Liver (tissue), 8 donors: ENCODE measurements at regions not wholly inside any gene's neighbourhood (a gene's known extent, or its start where the extent isn't known, plus 50 kb on each side); places are given as distances from the start of the nearest gene placed in this dataset.

Experiments
- DNase-seq: peaks from one replicate; pipeline ENCODE4 v3.0.0-alpha.2; 2017; ENCODE audit warnings: low spot score
- H3K27ac ChIP-seq, 2 donors: one replicate each; pipeline ENCODE4 v1.7.0; 2013; ENCODE audit warnings: inconsistent platforms in 2 of 2, low read length in 2 of 2, control low read depth in 1 of 2, low read depth in 1 of 2, mild to moderate bottlenecking in 1 of 2
- H3K27me3 ChIP-seq, 4 donors: one replicate each; pipeline versions ENCODE4 v1.6.1 to v1.7.0; 2013; ENCODE audit warnings: low read length in 3 of 4, inconsistent platforms in 1 of 4, mild to moderate bottlenecking in 1 of 4, moderate library complexity in 1 of 4; ENCODE audit not compliant: control insufficient read depth in 4 of 4, insufficient read depth in 4 of 4
- H3K36me3 ChIP-seq, 4 donors: one replicate each; pipeline versions ENCODE4 v1.6.1 to v1.7.0; 2013; ENCODE audit warnings: low read length in 3 of 4, mild to moderate bottlenecking in 3 of 4, low read depth in 1 of 4, moderate library complexity in 1 of 4; ENCODE audit not compliant: control insufficient read depth in 4 of 4, insufficient read depth in 3 of 4
- H3K4me1 ChIP-seq, 4 donors: one replicate each; pipeline versions ENCODE4 v1.6.1 to v1.7.0; 2013; ENCODE audit warnings: low read length in 3 of 4, mild to moderate bottlenecking in 3 of 4, moderate library complexity in 1 of 4; ENCODE audit not compliant: control insufficient read depth in 4 of 4, insufficient read depth in 4 of 4
- H3K4me3 ChIP-seq, 3 donors: one replicate each; pipeline versions ENCODE4 v1.6.1 to v1.7.0; 2013; ENCODE audit warnings: low read length in 3 of 3, control low read depth in 1 of 3, low read depth in 1 of 3, mild to moderate bottlenecking in 1 of 3
- H3K9ac ChIP-seq, 2 donors: one replicate each; pipeline ENCODE4 v1.7.0; 2013; ENCODE audit warnings: low read length in 2 of 2, mild to moderate bottlenecking in 2 of 2, moderate library complexity in 2 of 2, control low read depth in 1 of 2, low read depth in 1 of 2
- H3K9me3 ChIP-seq, 4 donors: one replicate each; pipeline versions ENCODE4 v1.6.1 to v1.7.0; 2013; ENCODE audit warnings: low read length in 3 of 4; ENCODE audit not compliant: control insufficient read depth in 4 of 4
- EGR1 ChIP-seq, 2 donors: IDR thresholded peaks; 2 replicates each; pipeline ENCODE4 v1.6.1; 2016 to 2018; ENCODE audit warnings: antibody characterized with exemption in 2 of 2, low read depth in 2 of 2
- FOXA1 ChIP-seq: IDR thresholded peaks from 2 replicates; pipeline ENCODE4 v1.6.1; 2016; ENCODE audit warnings: antibody characterized with exemption
- FOXA2 ChIP-seq: IDR thresholded peaks from 2 replicates; pipeline ENCODE4 v1.6.1; 2016; ENCODE audit warnings: antibody characterized with exemption
- GABPA ChIP-seq, 2 donors: IDR thresholded peaks in 1 of 2; conservative IDR thresholded peaks in 1 of 2; 2 replicates each; pipeline ENCODE4 v1.6.1; 2016; ENCODE audit warnings: antibody characterized with exemption in 2 of 2, mild to moderate bottlenecking in 1 of 2, moderate library complexity in 1 of 2
- HNF4A ChIP-seq, 2 donors: conservative IDR thresholded peaks; 2 replicates each; pipeline ENCODE4 v1.6.1; 2016; ENCODE audit warnings: antibody characterized with exemption in 2 of 2, mild to moderate bottlenecking in 2 of 2
- HNF4G ChIP-seq: IDR thresholded peaks from 2 replicates; pipeline ENCODE4 v1.6.1; 2016; ENCODE audit warnings: antibody characterized with exemption
- JUND ChIP-seq, 2 donors: IDR thresholded peaks; 2 replicates each; pipeline ENCODE4 v1.6.1; 2016; ENCODE audit warnings: antibody characterized with exemption in 2 of 2
- NR2F2 ChIP-seq: IDR thresholded peaks from 2 replicates; pipeline ENCODE4 v1.6.1; 2016; ENCODE audit warnings: antibody characterized with exemption
- RAD21 ChIP-seq, 2 donors: IDR thresholded peaks; 2 replicates each; pipeline ENCODE4 v1.6.1; 2016; ENCODE audit warnings: antibody characterized with exemption in 2 of 2, mild to moderate bottlenecking in 2 of 2
- RXRA ChIP-seq, 2 donors: IDR thresholded peaks; 2 replicates each; pipeline ENCODE4 v1.6.1; 2017 to 2018; ENCODE audit warnings: antibody characterized with exemption in 2 of 2, mild to moderate bottlenecking in 1 of 2
- SP1 ChIP-seq: IDR thresholded peaks from 2 replicates; pipeline ENCODE4 v1.6.1; 2018; ENCODE audit warnings: antibody characterized with exemption, mild to moderate bottlenecking
- TAF1 ChIP-seq: conservative IDR thresholded peaks from 2 replicates; pipeline ENCODE4 v1.6.1; 2016; ENCODE audit warnings: antibody characterized with exemption, mild to moderate bottlenecking
- YY1 ChIP-seq: IDR thresholded peaks from 2 replicates; pipeline ENCODE4 v1.6.1; 2016; ENCODE audit warnings: antibody characterized with exemption, mild to moderate bottlenecking
- WGBS: extraction: QIAGEN DNeasy Blood & Tissue Kit; methylation state at CpG from one replicate; pipeline ENCODE4 v1.1.7; 2013; 5-methylcytosine and 5-hydroxymethylcytosine counted together
- TF ChIP-seq, protein P1 (sequence below): IDR thresholded peaks from 2 replicates; pipeline ENCODE4 v1.6.1; 2016; ENCODE audit warnings: antibody characterized with exemption
- TF ChIP-seq, protein P2 (sequence below): fragments of 150-350 bp; IDR thresholded peaks from 2 replicates; pipeline ENCODE4 v1.5.1; 2017; ENCODE audit warnings: improper control_type of control experiment, low read depth, low read length; ENCODE audit not compliant: missing input control
- TF ChIP-seq, protein P3 (sequence below): IDR thresholded peaks from 2 replicates; pipeline ENCODE4 v1.6.1; 2016; ENCODE audit warnings: antibody characterized with exemption
- TF ChIP-seq, protein P4 (sequence below): IDR thresholded peaks from 2 replicates; pipeline ENCODE4 v1.6.1; 2016; ENCODE audit warnings: antibody characterized with exemption
- TF ChIP-seq, protein P5 (sequence below): IDR thresholded peaks from 2 replicates; pipeline ENCODE4 v1.6.1; 2016; ENCODE audit warnings: antibody characterized with exemption, mild to moderate bottlenecking
- donor health status: healthy.
- donor health status: healthy.
- donor health status: healthy.
- donor health status: healthy.
- donor health status: healthy.

DNA sequence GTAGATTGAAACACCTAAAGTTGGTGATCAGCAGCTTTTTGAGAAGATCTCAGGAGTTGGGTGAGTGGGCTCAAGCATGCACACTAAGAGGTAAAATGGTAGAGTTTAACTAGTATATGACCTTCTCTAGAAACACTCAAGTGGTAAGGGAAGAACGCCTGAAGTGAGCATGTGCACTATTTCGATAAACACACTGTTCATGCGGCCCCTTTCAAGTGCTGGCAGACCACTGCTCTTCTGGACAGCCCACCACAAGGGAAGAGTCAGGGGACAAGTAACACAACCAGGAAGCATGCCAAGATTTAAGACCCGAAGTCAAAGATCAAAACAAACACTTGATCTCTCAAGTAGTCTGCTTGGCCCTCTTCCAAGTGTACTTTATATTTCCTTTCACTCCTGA lies 519.5 kb upstream of the ZWINT start:
- Histone ChIP-seq H3K27ac (no peak overlapping the region), H3K4me3 (no peak overlapping the region), H3K9ac (no peak overlapping the region), H3K36me3 (no peaks in the 10 kb centered on the region), H3K27me3 (peaks cover 0 to 2% (median 0%) of the 10 kb centered on the region in 4 donors), H3K9me3 (no peaks in the 10 kb centered on the region), H3K4me1 (no peaks in the 10 kb centered on the region)
- 63% methylated on average over 4 of the region's 4 CpGs for WGBS
- no peak for DNase-seq
- TF ChIP-seq RXRA (IDR thresholded peaks at IDR 0.05) (no peak), HNF4G (no peak), TAF1 (no peak), NR2F2 (no peak)
- TF ChIP-seq, protein P1, sequence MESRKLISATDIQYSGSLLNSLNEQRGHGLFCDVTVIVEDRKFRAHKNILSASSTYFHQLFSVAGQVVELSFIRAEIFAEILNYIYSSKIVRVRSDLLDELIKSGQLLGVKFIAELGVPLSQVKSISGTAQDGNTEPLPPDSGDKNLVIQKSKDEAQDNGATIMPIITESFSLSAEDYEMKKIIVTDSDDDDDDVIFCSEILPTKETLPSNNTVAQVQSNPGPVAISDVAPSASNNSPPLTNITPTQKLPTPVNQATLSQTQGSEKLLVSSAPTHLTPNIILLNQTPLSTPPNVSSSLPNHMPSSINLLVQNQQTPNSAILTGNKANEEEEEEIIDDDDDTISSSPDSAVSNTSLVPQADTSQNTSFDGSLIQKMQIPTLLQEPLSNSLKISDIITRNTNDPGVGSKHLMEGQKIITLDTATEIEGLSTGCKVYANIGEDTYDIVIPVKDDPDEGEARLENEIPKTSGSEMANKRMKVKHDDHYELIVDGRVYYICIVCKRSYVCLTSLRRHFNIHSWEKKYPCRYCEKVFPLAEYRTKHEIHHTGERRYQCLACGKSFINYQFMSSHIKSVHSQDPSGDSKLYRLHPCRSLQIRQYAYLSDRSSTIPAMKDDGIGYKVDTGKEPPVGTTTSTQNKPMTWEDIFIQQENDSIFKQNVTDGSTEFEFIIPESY: no peak

DNA sequence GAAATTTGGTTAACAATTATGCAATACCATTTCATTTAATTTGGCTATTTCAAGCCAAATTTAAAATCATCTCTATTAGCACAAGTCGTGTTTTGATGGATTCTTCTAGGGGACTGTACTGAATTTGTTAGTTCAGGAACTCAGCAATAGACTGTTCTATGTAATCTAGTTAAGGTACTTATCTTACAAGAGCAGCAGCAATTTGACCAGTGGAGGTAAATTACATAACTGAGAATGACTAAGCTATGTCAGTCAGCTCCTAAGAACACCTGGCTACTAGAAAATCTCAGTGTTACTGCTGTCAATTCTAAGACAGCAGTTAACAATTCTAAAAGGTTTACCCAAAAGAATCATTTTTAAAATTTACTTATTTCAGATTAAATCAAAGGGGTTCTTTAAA lies 513.9 kb upstream of the ZWINT start:
- Histone ChIP-seq H3K27me3 (no peaks in the 10 kb centered on the region), H3K36me3 (no peaks in the 10 kb centered on the region), H3K4me3 (no peak overlapping the region), H3K27ac (no peak overlapping the region), H3K9me3 (no peaks in the 10 kb centered on the region), H3K9ac (no peak overlapping the region), H3K4me1 (no peaks in the 10 kb centered on the region)
- no peak for DNase-seq
- WGBS: 29% methylated on average over 1 of the region's 1 CpG
- TF ChIP-seq FOXA2 (no peak), EGR1 (IDR thresholded peaks at IDR 0.05; ENCODE audit: low read depth in 2 of 2) (no peak), SP1 (no peak), RAD21 (IDR thresholded peaks at IDR 0.05) (no peak)

DNA sequence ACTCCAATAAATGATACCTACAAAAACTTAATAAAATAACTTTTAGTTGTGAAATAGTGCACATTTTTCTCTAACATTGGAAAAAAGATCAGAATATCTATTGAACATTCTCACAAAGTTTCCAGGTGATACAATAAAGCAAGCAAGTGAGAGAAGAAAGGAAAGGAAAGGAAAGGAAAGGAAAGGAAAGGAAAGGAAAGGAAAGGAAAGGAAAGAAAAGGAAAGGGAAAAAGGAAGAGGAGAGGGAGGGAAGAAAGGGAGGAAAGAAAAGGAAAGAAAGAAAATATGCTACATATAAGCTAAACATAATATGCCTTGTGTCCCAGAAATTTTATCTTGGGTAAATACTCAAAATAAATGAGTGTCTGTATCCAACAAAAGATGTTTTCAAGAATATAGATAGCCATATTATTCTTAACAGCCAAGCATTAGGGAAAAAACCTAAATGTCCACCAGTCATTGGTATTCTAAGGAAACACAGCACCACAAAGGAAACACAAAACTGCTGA lies 510.2 kb upstream of the ZWINT start:
- H3K27me3 ChIP-seq: no peaks in the 10 kb centered on the region
- no peak overlapping the region for H3K9ac ChIP-seq
- no peaks in the 10 kb centered on the region for H3K4me1 ChIP-seq
- no peak for DNase-seq
- H3K9me3 ChIP-seq: peaks cover 0 to 2% (median 0%) of the 10 kb centered on the region in 4 donors
- no peak for TF ChIP-seq RAD21 (IDR thresholded peaks at IDR 0.05)
- TF ChIP-seq YY1: no peak
- TF ChIP-seq, protein P1: no peak
- TF ChIP-seq, protein P2, sequence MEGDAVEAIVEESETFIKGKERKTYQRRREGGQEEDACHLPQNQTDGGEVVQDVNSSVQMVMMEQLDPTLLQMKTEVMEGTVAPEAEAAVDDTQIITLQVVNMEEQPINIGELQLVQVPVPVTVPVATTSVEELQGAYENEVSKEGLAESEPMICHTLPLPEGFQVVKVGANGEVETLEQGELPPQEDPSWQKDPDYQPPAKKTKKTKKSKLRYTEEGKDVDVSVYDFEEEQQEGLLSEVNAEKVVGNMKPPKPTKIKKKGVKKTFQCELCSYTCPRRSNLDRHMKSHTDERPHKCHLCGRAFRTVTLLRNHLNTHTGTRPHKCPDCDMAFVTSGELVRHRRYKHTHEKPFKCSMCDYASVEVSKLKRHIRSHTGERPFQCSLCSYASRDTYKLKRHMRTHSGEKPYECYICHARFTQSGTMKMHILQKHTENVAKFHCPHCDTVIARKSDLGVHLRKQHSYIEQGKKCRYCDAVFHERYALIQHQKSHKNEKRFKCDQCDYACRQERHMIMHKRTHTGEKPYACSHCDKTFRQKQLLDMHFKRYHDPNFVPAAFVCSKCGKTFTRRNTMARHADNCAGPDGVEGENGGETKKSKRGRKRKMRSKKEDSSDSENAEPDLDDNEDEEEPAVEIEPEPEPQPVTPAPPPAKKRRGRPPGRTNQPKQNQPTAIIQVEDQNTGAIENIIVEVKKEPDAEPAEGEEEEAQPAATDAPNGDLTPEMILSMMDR: no peak
- TF ChIP-seq, protein P3, sequence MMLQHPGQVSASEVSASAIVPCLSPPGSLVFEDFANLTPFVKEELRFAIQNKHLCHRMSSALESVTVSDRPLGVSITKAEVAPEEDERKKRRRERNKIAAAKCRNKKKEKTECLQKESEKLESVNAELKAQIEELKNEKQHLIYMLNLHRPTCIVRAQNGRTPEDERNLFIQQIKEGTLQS: no peak
- no peak for TF ChIP-seq FOXA1
- no peak for TF ChIP-seq NR2F2
- TF ChIP-seq HNF4A (conservative IDR thresholded peaks at IDR 0.05): no peak
- no peak for TF ChIP-seq JUND (IDR thresholded peaks at IDR 0.05)
- TF ChIP-seq EGR1 (IDR thresholded peaks at IDR 0.05; ENCODE audit: low read depth in 2 of 2): no peak
- TF ChIP-seq SP1: no peak
- no peak for TF ChIP-seq TAF1
- no peak for TF ChIP-seq GABPA (IDR thresholded peaks at IDR 0.05 in 1 of 2, conservative IDR thresholded peaks at IDR 0.05 in 1 of 2)
- TF ChIP-seq, protein P4, sequence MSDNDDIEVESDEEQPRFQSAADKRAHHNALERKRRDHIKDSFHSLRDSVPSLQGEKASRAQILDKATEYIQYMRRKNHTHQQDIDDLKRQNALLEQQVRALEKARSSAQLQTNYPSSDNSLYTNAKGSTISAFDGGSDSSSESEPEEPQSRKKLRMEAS: no peak
- TF ChIP-seq RXRA (IDR thresholded peaks at IDR 0.05): no peak
- TF ChIP-seq, protein P5, sequence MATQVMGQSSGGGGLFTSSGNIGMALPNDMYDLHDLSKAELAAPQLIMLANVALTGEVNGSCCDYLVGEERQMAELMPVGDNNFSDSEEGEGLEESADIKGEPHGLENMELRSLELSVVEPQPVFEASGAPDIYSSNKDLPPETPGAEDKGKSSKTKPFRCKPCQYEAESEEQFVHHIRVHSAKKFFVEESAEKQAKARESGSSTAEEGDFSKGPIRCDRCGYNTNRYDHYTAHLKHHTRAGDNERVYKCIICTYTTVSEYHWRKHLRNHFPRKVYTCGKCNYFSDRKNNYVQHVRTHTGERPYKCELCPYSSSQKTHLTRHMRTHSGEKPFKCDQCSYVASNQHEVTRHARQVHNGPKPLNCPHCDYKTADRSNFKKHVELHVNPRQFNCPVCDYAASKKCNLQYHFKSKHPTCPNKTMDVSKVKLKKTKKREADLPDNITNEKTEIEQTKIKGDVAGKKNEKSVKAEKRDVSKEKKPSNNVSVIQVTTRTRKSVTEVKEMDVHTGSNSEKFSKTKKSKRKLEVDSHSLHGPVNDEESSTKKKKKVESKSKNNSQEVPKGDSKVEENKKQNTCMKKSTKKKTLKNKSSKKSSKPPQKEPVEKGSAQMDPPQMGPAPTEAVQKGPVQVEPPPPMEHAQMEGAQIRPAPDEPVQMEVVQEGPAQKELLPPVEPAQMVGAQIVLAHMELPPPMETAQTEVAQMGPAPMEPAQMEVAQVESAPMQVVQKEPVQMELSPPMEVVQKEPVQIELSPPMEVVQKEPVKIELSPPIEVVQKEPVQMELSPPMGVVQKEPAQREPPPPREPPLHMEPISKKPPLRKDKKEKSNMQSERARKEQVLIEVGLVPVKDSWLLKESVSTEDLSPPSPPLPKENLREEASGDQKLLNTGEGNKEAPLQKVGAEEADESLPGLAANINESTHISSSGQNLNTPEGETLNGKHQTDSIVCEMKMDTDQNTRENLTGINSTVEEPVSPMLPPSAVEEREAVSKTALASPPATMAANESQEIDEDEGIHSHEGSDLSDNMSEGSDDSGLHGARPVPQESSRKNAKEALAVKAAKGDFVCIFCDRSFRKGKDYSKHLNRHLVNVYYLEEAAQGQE: no peak
- TF ChIP-seq FOXA2: no peak
- TF ChIP-seq HNF4G: no peak
- H3K36me3 ChIP-seq: no peaks in the 10 kb centered on the region
- H3K4me3 ChIP-seq: no peak overlapping the region
- no peak overlapping the region for H3K27ac ChIP-seq
